GM18520 (cell line): ENCODE measurements at regions not wholly inside any gene's neighbourhood (a gene's known extent, or its start where the extent isn't known, plus 50 kb on each side); places are given as distances from the start of the nearest gene placed in this dataset.

Source experiments
- ATAC-seq: cut with Tn5 transposase; IDR thresholded peaks from one replicate; pipeline ENCODE4 v1.9.1; 2021; ENCODE audit not compliant: unreplicated experiment

- no peak for ATAC-seq
Observed at GRCh38 chr9:19600538-19600937, 188.3 kb downstream of the SLC24A2 start.

GRCh38 chr9:19598722-19599121, 189.9 kb downstream of the ACER2 start:
- ATAC-seq, result no peak

DNA sequence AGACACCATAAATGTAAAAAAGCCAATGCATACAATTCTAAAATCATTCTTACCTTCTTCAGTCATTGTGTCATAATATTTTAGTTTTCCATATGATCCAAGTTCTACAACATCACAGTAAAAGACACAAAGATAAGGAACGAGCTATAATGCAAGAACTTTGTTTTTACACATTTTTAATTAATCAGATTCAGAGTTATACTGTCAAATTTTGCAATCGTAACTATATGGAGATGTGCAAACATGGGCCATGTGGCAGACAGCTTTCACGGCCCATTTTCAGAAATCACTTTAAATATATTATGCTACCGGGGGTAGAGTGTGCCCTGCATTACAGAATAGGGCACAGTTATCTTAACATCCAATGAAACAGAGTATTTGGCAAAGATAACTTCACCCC, 188.4 kb downstream of the ACER2 start:
- no peak for ATAC-seq

- no peak for ATAC-seq
Observed at GRCh38 chr9:19595003-19595402, 186.2 kb downstream of the ACER2 start.

- ATAC-seq, result no peak
Observed at GRCh38 chr9:19587678-19588077, 178.9 kb downstream of the ACER2 start.

- ATAC-seq, result no peak
Observed at GRCh38 chr9:19583890-19584289, 175.1 kb downstream of the ACER2 start.

DNA sequence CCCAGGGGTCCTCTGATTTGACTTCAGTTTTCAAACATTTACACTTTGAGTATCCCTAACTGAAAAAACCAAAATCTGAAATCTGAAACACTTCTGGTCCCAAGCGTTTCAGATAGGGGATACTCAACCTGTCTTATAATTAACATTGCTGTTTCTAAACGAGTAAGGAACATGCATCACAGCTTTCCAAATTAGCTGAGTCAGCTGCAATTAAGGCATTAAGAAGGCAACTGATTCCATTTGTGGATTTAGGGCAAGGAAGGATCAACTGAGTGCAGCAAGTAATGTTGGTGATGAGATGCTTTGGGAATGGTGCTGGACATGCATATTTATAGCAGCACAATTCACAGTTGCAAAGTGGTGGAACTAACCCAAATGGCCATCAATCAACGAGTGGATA, 168.6 kb downstream of the ACER2 start:
- ATAC-seq, result no peak

DNA sequence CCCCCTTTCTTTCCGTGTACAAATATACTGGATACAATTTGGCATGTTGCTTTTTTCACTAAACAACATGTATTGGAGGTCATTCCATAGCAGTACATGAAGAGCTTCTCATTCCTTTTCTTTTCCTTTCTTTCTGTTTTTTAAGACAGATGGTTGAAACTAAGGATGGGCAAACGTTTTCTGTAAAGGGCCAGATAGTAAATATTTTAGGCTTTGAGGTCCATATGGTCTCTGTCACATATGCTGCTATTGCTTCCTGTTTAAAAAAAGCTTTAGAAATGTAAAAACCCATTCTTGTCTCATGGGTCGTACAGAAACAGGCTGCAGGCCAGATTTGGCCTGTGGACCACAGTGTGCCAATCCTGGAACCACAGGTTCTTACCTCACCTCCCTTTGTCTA, 160.1 kb downstream of the ACER2 start:
- ATAC-seq, result no peak

DNA sequence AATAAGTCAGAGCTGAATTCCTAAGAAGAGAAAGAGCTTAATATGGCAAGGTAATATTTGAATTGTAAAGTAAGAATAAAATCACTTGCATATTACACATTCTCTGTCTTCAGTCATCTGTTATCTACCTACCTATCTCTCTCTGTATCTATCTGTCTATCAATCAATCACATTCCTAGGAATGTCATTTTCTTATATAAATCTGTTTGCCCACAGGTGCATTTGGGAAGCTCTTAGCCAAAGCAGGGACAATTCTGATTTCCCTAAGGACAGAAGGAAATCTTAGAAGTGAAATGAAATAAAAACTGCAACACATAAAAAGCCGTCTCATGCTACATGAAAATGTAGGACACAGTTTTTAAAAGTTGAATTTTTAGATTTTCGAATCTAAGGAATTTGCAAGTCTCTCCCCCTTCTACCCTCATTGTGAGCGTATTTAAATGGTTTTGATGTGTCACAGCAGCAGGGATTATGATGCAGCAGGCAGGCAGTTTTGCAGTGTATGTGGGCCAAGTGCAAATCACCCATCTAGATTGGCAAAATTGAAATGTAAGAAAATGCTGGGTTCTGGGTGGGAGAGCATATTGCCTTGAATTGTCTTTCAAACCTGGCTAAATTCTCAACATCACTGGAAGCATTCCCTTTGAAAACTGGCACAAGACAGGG, 155.7 kb downstream of the ACER2 start:
- no peak for ATAC-seq

DNA sequence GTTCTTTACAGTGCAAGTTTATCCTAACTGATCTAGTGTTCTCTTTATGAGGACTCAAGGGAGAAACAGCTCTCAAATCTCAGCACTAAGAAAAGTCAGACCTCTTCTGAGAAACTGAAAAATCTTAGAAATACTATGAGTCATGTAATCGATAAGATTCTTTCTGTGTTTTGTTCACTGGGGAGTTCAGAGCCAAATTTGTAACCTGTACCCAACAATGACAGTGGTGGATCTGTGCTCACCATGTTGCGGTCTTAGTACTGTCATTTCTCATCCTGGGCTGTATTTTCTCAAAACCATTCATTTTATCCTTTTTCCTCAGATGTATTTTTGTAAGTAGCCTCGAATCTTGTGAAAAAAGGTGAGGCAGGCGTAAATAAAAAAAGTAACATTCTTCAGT, 146.4 kb downstream of the ACER2 start:
- no peak for ATAC-seq

DNA sequence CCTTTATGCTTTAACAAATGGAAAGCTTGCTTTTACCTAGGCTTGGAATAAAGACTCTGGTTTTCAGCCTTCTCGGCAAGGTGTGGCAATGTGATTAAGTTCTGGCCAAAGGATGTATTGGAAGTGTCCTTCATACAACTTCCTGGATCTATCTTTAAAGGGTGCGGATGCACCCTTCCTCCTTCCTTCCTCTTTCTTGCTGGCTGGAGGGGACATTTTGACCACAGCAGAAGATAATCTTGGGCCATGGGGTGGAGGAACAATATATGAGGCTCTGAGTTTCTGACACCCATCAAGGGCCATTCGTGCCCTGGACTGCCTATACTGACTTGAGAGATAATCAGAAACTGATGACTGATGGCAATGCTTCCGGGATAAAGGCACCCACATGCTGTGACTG, 145.7 kb downstream of the ACER2 start:
- no peak for ATAC-seq

- ATAC-seq, result no peak
Observed at GRCh38 chr9:19553441-19553840, 144.6 kb downstream of the ACER2 start.

DNA sequence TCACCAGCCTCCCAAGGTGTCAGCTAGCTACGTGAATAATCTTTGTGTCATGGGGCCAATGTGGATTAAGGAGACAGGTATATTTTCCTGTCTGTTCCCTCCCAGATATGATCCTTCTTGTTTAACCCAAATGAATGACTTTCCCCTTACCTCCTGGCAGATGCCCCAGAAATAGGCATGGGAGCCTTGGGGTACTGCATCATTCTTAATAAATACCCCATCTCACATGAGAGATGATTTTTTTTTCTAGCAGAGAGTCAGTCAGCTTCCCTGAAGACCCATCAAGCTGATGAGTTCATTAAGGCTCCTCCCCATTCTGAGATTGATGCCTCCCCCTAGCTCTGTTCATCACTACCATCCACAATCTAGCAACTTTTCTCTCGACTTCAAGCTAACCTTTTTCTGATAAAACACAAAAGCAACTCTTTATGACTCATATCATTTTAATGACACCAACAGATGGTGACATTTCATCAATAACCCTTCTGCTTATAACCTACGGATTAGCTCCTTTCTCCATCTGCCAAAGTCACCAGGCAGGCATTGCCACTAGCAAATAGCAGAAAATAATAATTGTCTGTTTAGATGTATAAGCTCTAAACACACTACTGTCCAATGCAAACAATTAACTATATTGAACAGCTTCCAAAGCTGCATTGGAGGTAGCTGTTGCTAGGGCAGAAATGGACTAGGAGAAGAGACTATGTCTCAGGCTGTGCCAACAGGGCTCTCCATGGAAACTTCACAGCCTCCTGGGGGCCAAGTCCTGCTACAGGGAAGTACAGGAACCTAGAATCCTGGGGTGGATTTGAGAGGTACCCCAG, 143.7 kb downstream of the ACER2 start:
- ATAC-seq, result no peak

DNA sequence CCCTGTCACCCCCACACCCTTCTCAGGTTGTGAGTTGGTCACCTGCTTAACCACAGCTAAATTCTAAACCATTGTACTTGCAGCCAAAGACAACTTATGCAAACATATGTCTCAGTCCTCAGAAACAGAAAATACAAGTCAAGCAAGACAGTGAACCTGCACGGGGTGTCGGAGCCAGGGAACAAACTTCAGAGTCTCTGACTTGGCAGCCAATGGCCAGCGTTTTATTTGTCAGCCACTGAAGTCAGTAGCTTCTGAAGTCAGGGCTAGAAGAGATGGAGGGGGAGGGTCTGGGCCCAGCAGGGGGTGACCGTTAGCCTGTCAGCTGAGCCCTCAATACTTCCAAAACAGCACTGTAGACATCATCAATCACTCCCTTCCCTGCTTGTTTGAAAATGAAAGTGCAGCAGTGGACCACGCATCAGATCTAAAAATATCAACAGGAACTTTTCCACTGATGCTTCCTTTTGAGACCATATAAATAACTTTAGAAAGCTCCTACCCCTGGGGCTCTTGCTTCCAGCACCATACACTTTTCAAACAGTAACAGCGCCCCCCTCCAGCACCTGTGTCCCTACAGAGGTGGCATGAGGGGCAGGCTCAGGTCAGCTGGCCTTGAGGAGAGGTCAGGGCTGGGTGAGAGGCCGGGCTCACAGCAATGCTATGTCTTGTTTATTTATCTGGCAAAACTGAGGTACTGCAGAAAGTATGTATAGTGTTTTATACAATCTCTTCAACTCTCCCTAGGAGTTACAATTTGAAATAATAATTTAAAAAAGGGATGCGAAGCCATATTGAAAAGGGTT, 142.5 kb downstream of the ACER2 start:
- no peak for ATAC-seq

GRCh38 chr9:19550009-19550408, 141.2 kb downstream of the ACER2 start:
- ATAC-seq, result no peak

DNA sequence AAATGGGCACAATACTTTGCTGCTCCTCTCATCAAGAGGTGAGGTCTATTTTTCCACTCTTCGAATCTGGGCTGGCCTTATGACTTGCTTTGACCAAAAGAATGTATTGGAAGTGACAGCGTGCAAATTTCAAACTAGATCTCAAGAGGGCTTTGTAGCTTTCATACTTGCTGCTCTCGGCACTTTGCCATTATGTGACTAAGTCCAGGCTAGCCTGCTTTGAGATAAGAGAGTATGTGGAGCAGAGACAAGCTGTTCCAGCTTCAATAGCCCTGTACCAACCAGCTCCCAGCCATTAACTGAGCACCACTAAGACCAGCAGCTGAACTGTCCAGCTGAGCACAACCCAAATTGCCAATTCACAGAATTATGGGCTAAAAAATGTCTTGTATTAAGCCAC, 124.6 kb downstream of the ACER2 start:
- ATAC-seq, result no peak

DNA sequence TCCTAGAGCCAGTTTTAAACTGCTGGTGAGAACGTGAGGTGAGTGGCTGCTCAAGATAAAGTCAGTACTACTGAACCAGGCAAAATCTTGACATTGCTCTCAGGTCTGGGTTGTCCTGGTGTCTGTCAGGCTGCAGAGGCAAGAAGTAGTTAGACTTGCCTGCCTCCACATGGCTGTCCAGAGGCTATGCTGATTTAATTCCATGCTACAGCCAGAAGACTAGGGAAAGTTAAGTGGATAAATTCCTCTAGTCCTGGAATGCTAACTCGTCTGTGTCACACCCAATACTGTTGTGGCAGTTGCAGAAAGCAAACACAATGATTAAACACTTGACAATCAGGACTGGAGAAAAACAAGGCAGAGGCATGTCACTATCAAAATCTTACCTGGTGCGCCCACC, 118.9 kb downstream of the ACER2 start:
- no peak for ATAC-seq

- ATAC-seq, result no peak
Observed at GRCh38 chr9:19522558-19522957, 113.7 kb downstream of the ACER2 start.

- ATAC-seq, result no peak
Observed at GRCh38 chr9:19521205-19521604, 112.4 kb downstream of the ACER2 start.

GRCh38 chr9:19517202-19517942, 108.6 kb downstream of the ACER2 start:
- no peak for ATAC-seq

GRCh38 chr9:19516348-19516747, 107.5 kb downstream of the ACER2 start:
- ATAC-seq, result peak; percentile 45
